ENCODE measurements at regions not wholly inside any gene's neighbourhood (a gene's known extent, or its start where the extent isn't known, plus 50 kb on each side); places are given as distances from the start of the nearest gene placed in this dataset.
"Not testable (repeated sequence)": the region's sequence is repeated elsewhere in the genome, so short reads cannot be mapped to it uniquely, and the experiment has no call there.

DNA sequence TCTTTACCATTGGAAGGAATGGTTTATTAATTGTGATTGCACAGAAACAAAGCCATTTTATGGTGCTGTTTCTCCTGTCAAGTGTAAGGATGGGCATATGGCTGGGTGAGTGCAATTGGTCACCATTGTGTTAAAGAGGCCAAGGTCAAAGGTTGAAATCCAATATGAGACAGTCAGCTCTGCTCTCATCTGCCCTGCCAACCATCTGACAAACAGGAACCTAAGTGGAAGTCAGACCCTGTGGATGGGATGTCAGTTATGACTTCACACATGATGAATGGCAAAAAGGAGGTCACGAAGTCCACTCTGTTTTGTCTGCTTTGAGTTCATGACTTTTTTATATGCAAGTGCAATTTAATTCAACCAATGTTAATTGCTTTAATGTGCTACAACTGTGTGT lies 172.7 kb upstream of the TMEM229A start:
- no peak for FAIRE-seq
- TF ChIP-seq POLR2A (IDR thresholded peaks at IDR 0.05; ENCODE audit: low read depth, low read length): no peak
- DNase-seq (ENCODE audit: insufficient read length, low spot score): no peak

DNA sequence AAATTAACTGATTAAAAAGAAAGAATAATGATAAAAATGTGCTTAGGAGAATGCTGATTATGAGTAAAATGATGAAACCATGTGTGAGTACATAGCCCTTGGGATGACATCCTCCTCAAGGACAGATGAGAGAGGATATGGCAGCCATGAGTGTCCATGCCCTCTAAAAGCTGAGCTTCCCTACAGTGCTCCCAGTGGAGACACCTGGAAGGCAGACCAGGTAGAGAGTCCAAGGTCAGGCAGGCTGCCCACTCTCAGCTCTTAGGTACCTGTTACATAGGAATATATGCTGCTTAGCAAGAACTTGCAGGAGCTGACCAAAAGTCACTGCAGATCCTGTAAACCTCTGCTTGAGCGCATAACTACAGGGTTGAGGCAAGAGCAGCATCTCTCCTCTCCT lies 169.7 kb upstream of the TMEM229A start:
- TF ChIP-seq POLR2A (IDR thresholded peaks at IDR 0.05; ENCODE audit: low read depth, low read length): no peak
- FAIRE-seq (no peak), DNase-seq (ENCODE audit: insufficient read length, low spot score) (no peak)

DNA sequence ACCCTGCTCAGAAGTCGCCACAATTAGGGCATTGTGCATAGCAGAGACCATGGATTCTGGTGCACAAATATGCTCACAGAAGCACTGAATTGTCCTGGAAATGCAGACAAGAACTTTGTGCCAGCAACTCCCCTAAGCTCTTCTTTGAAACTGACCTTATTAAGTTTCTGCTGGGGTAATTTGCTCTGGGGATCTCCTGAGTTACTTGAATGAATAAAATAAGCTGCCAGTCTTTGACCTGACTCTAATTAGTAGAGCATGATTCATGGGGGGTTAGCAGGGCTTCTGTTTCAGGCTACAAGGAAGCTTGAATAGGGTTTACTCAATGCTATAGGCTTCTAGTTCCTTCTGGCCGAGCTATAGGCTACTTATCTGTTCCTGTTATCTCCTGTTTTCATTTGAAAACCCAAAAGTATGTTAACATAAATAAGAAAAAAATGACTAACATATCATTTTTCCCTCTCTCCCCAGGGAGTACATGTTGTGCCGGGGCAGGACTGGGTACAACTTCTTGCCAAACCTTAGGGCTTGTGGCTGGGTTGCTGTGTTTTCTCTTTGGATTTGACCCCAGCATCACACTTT lies 169.0 kb upstream of the TMEM229A start:
- no peak for FAIRE-seq
- no peak for TF ChIP-seq POLR2A (IDR thresholded peaks at IDR 0.05; ENCODE audit: low read depth, low read length)
- no peak for DNase-seq (ENCODE audit: insufficient read length, low spot score)

DNA sequence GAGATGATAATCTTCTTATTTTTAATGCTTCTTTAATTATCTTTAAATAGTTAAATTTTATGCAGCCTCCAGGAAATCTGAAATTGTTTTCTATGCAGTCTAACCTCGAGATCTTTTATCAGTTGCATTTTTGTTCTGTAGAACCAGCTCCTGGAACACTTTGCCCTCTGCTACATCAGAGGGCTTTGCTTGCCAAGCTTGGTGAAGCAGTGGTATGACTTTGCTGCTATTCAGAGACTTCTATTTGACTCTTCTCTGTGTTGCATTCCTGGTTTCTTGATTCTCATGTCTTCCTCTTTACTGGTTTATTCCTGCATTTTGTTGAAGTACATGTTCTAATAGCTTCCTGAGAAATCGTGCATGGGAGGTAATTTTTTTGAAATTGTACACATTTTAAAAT lies 163.7 kb upstream of the TMEM229A start:
- FAIRE-seq (no peak), DNase-seq (ENCODE audit: insufficient read length, low spot score) (no peak)
- TF ChIP-seq POLR2A (IDR thresholded peaks at IDR 0.05; ENCODE audit: low read depth, low read length): no peak

DNA sequence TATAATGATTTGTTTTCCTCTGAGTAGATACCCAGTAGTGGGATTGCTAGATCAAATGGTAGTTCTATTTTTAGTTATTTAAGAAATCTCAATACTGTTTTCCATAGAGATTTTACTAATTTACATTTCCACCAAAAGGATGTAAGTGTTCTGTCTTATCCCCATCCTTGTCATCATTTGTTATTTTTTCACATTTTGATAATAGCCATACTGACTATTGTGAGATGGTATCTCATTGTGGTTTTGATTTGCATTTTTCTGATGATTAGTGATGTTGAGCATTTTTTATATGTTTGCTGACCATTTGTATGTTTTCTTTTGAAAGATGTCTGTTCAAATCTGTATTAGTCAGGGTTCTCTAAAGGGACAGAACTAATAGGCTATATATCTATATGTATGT lies 160.0 kb upstream of the TMEM229A start:
- FAIRE-seq (no peak), DNase-seq (ENCODE audit: insufficient read length, low spot score) (no peak)
- TF ChIP-seq POLR2A (IDR thresholded peaks at IDR 0.05; ENCODE audit: low read depth, low read length): no peak

DNA sequence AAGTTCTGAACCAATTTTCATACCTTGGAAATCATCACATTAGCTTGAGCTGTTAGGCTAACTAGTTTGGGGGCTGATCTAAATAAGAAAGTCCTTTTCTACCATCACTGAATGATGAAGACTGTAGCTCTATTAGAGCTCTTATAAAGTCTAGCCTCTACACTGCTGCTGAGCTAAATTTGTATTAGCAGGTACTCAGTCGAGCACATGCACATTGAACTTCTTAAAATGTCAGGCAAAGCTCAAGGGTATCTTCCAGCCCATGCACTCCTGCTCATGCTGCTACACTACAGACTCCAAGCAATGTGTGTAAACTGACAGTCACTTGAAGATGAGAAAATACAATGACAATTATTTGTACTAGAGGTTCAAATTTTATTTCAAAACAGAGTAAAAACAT lies 158.8 kb upstream of the TMEM229A start:
- no peak for TF ChIP-seq POLR2A (IDR thresholded peaks at IDR 0.05; ENCODE audit: low read depth, low read length)

DNA sequence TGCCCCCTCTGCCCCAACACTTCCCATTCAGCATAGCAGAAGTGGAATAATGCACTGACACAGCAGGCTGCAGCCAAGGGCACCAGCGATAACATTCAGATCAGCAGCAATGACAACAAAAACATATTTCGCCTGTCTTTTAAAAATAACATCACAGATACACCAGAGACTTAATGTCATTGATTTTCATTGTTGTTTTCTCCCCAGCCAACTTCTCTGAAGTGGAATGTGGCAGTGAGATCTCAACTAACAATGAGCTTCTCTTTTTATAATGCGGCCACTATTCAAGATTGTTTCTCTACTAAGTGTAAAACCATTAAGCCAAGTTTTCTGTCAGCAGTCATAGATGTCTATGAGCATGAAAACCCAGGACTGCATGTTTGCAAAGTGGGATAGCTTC lies 158.2 kb upstream of the TMEM229A start:
- FAIRE-seq: no peak
- no peak for DNase-seq (ENCODE audit: insufficient read length, low spot score)
- TF ChIP-seq POLR2A (IDR thresholded peaks at IDR 0.05; ENCODE audit: low read depth, low read length): no peak

More for the DNA sequence above, 158.8 kb upstream of the TMEM229A start:
- DNase-seq (ENCODE audit: insufficient read length, low spot score): no peak
- FAIRE-seq: no peak

DNA sequence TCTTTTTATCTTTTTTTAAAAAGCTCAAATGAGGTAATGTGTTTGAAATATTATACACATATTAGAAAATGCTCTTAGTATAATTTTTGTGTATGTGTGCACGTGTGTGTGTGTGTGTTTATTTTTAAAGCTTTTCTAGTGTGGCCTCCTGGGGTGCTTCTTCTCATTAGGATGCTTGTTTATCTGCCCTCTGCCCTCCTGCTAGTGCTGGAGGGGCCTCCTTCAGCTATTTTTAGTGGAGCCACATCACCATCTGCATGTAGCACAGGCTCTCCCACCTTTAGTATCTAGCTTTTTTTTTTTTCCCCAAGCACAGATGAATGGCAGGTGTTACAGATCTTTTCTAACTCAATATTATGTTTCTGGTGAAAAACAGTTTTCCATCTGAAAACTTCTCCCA lies 155.7 kb upstream of the TMEM229A start:
- FAIRE-seq (no peak), DNase-seq (ENCODE audit: insufficient read length, low spot score) (no peak)
- no peak for TF ChIP-seq POLR2A (IDR thresholded peaks at IDR 0.05; ENCODE audit: low read depth, low read length)

DNA sequence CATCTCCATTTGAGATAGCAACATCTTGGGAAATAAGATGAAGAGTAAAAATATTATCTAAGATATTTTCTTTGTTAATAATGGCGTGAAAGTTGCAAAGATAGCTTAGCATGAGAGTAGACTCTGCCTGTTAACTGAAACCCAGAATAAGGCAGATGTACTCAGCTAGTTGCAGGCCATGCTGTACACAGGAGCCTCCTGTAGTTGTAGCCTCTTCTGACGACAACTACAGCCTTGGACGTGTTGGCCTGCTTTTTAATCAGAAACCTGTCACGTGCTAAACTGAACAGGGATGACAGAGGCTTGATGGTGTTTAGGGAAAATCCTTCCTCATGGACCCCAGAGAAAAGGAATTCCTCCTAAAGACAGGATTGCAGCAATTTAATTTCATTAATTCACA lies 155.1 kb upstream of the TMEM229A start:
- no peak for FAIRE-seq
- no peak for TF ChIP-seq POLR2A (IDR thresholded peaks at IDR 0.05; ENCODE audit: low read depth, low read length)
- DNase-seq (ENCODE audit: insufficient read length, low spot score): no peak

DNA sequence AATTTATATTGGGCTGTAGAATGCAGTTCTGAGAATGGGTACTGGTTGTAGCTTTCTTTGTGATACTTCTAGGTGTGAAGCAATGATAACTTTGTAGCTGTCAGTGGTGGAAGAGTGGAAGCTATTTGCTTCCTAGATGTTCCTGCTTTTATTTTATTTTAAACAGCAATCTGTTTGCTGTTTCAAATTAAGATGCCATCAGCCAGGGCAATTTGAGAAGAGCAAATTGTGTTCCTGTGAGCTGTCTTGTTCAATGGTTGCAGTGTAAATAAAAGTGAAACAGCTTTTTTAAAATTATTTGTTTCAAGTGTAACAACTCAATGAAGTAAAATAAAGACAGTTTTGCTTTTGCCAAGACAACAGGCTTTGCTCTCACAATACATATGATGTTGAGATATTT lies 150.8 kb upstream of the TMEM229A start:
- DNase-seq (ENCODE audit: insufficient read length, low spot score) (no peak), FAIRE-seq (no peak)
- TF ChIP-seq POLR2A (IDR thresholded peaks at IDR 0.05; ENCODE audit: low read depth, low read length): no peak

DNA sequence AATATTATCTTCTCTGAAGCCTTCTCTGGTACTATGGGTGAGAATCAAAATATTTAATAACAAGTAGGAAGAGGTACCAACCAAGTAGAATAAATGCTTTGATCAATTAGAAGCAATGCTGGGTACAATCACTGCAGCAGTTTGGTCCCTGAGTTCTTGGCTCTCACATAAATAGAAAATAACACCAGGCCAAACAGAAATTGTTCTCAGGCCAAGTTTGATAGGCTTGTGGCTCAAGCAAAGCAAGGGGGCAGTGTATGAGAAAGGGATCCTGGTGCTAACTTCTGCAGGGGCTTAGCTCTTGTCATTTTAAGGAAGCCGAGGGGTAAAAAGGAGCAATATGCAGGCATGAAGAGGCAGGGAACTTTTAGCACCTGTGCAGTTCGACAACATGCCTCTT lies 146.8 kb upstream of the TMEM229A start:
- DNase-seq (ENCODE audit: insufficient read length, low spot score) (no peak), FAIRE-seq (no peak)
- TF ChIP-seq POLR2A (IDR thresholded peaks at IDR 0.05; ENCODE audit: low read depth, low read length): no peak

DNA sequence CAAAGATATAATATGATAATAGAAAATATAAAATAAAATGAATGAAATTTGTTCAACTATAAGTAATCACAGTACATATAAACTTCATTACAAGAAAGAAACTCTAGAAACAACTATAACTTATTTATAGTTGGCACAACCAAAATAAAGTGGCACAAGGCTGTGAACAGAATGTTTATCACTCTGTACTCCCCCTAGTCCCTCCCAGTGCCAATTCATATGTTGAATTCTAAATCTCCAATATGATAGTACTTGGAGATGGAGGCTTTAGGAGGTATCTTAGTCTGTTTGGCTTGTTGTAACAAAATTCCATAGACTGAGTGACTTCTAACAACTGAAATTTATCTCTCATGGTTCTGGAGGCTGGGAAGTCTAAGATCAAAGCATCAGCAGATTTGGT lies 145.0 kb upstream of the TMEM229A start:
- TF ChIP-seq POLR2A (IDR thresholded peaks at IDR 0.05; ENCODE audit: low read depth, low read length): no peak
- no peak for DNase-seq (ENCODE audit: insufficient read length, low spot score)
- no peak for FAIRE-seq

DNA sequence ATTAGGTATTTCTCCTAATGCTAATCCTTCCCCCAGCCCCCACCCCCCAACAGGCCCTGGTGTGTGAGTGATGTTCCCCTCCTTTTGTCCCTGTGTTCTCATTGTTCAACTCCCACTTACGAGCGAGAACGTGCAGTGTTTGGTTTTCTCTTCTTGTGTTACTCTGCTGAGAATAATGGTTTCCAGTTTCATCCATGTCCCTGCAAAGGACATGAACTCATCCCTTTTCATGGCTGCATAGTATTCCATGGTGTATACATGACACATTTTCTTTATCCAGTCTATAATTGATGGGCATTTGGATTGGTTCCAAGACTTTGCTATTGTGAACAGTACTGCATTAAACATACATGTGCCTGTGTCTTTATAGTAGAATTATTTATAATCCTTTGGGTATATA lies 138.9 kb upstream of the TMEM229A start:
- not testable (repeated sequence) for DNase-seq (ENCODE audit: insufficient read length, low spot score); FAIRE-seq

DNA sequence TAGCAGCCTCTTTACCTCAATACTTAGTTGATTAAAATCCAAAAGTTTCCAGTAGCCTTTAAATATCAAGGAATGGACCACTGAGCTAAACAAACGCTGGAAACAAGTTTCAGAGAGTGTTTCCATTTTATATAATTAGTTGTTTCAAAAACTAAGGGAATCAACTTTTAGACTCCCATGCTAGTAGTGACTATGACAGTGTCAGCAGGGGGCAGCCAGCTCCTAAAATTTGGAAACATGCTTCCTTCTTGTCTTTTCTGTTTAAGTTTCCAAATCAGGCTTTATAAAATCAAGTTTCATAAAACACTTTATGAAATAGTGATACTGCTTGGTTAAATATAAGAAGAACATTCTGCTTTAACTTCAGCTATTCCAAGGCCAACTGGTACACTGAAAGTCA lies 138.2 kb upstream of the TMEM229A start:
- no peak for FAIRE-seq
- TF ChIP-seq POLR2A (IDR thresholded peaks at IDR 0.05; ENCODE audit: low read depth, low read length): no peak
- no peak for DNase-seq (ENCODE audit: insufficient read length, low spot score)

DNA sequence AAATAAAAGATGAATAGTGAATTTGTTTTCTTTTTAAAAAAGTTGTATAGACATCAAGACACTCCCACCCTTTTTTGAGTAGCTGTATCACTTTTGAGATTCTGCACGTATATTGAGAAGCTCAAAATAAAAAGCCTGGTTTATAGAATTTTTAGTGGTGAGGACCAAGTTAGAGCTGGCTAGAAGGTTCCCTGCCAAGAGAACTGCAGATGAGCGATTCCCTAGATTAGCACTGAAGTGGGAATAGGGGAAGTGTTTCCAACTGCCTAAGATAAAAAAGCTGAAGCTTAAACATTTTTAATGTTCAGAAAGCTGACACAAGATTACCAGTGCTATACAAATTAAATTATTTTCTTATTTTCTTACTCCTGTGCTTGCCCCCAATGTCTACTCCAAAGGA lies 135.7 kb upstream of the TMEM229A start:
- TF ChIP-seq POLR2A (IDR thresholded peaks at IDR 0.05; ENCODE audit: low read depth, low read length): no peak
- FAIRE-seq (no peak), DNase-seq (ENCODE audit: insufficient read length, low spot score) (no peak)

DNA sequence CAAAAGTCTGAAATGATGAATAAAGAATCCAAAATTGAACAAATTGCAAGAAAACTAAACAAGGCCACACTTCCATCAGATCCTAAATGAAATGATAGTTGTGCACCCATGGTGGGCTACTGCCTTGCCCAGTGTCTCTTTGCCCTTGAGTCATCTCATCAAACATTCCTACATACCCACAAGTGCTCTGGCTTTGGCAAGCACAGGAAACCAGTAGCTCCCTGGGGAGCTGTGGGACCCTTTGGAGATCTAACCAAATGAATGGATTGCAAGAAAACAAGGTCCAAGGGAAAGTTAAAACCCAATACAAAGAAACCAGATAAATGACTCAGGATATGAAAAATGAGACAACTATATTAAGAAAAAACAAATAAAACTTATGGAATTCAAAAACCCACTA lies 129.8 kb upstream of the TMEM229A start:
- TF ChIP-seq POLR2A (IDR thresholded peaks at IDR 0.05; ENCODE audit: low read depth, low read length): no peak
- FAIRE-seq (no peak), DNase-seq (ENCODE audit: insufficient read length, low spot score) (no peak)

Data from H54 (cell line).